OCI-M1 (cell line): ENCODE measurements at regions not wholly inside any gene's neighbourhood (a gene's known extent, or its start where the extent isn't known, plus 50 kb on each side); places are given as distances from the start of the nearest gene placed in this dataset.

Source experiments
- DNase-seq: peaks from one replicate; lab custom pipeline; 2025; lab: John Stamatoyannopoulos, UW

- no peak for DNase-seq
These were observed 147.7 kb upstream of the GLI2 start for GRCh38 chr2:120587997-120588336.

- no peak for DNase-seq
These were observed 145.7 kb upstream of the GLI2 start for GRCh38 chr2:120589771-120590608.

GRCh38 chr2:120590841-120591240, 144.8 kb upstream of the GLI2 start:
- no peak for DNase-seq

GRCh38 chr2:120591572-120591971, 144.1 kb upstream of the GLI2 start:
- DNase-seq, result no peak

GRCh38 chr2:120592084-120592483, 143.6 kb upstream of the GLI2 start:
- no peak for DNase-seq

- DNase-seq, result no peak
These were observed 141.6 kb upstream of the GLI2 start for GRCh38 chr2:120593921-120594686.

GRCh38 chr2:120594856-120595685, 140.6 kb upstream of the GLI2 start:
- no peak for DNase-seq

- DNase-seq, result no peak
These were observed 139.9 kb upstream of the GLI2 start for GRCh38 chr2:120595739-120596138.

GRCh38 chr2:120596191-120596811, 139.4 kb upstream of the GLI2 start:
- no peak for DNase-seq

GRCh38 chr2:120596990-120597594, 138.6 kb upstream of the GLI2 start:
- DNase-seq, result no peak

- DNase-seq, result no peak
These were observed 138.0 kb upstream of the GLI2 start for GRCh38 chr2:120597595-120598193.

- DNase-seq, result no peak
These were observed 137.3 kb upstream of the GLI2 start for GRCh38 chr2:120598416-120598815.

- DNase-seq, result no peak
These were observed 136.6 kb upstream of the GLI2 start for GRCh38 chr2:120599072-120599471.

- no peak for DNase-seq
These were observed 136.0 kb upstream of the GLI2 start for GRCh38 chr2:120599656-120600055.

GRCh38 chr2:120600335-120600734, 135.3 kb upstream of the GLI2 start:
- no peak for DNase-seq

- DNase-seq, result no peak
These were observed 134.9 kb upstream of the GLI2 start for GRCh38 chr2:120600786-120601185.

GRCh38 chr2:120601566-120601965, 134.1 kb upstream of the GLI2 start:
- DNase-seq, result no peak

- no peak for DNase-seq
These were observed 133.4 kb upstream of the GLI2 start for GRCh38 chr2:120602251-120602650.

GRCh38 chr2:120604767-120605166, 130.9 kb upstream of the GLI2 start:
- DNase-seq, result no peak

- DNase-seq, result no peak
These were observed 130.3 kb upstream of the GLI2 start for GRCh38 chr2:120605231-120605935.

GRCh38 chr2:120606280-120606679, 129.4 kb upstream of the GLI2 start:
- DNase-seq, result no peak
